NCI-H1105 (cell line): ENCODE measurements at regions not wholly inside any gene's neighbourhood (a gene's known extent, or its start where the extent isn't known, plus 50 kb on each side); places are given as distances from the start of the nearest gene placed in this dataset.

Experiments
- DNase-seq: peaks from one replicate; lab custom pipeline; 2025; lab: John Stamatoyannopoulos, UW

DNA sequence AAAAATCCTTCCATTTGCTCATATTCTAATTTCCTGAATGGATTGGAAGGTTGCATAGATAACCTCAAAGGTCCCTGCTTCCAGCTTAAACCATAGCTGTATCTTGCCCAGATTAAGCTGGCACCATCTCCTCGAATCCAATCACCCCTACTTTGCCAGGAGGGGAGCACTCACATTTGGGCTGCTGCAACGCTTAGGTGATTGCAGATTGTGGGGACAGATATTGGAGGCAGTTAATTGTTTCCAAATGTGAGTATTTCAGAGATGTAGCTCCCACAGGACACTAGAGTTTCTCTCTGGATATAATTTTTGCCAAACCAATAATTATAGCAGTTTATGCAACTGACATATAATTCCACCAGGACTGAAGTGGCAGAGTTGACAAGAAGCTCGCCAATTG, 53.5 kb upstream of the ACSL1 start:
- no peak for DNase-seq

GRCh38 chr4:184882276-184882675, 56.5 kb upstream of the ACSL1 start:
- no peak for DNase-seq

DNA sequence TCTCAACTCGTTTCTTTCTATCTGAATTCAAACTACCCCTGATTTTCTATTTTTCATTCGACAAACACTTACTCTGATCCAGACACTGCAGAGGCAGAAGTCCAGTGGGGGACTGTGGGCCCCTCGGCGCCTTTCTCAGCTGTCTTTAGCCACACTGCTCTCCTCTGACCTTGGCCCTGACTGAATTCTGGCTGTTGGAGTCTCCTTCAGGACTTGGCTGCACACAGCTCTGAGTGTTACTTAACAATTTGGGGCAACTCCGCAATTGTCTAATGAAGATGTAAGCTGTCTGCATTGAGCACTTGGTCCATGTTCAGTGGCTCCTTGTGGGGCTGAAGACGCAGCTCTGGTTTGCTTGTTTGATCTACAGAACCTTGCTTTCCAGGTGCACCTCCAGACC, 57.3 kb upstream of the ACSL1 start:
- DNase-seq, result no peak

- DNase-seq, result no peak
Observed at GRCh38 chr4:184884883-184885282, 59.1 kb upstream of the ACSL1 start.

DNA sequence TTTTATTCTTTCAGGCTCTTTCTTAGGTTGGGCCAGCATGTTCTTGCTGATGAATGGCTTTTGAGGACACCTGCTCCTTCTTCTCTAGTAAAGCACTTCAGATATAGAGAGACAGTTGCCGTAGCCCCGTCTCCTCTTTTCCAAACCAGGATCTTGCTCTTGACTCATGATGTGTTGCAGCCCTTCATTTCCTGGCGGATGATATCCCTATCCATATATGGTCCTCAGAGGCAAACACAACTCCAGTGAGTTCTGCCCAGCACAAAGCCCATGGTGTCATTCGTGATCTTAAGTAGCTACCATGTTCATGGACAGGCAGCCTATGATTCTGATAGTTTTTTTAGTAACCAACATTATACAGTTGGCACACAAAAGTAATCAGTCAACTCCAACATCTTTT, 59.8 kb upstream of the ACSL1 start:
- no peak for DNase-seq

DNA sequence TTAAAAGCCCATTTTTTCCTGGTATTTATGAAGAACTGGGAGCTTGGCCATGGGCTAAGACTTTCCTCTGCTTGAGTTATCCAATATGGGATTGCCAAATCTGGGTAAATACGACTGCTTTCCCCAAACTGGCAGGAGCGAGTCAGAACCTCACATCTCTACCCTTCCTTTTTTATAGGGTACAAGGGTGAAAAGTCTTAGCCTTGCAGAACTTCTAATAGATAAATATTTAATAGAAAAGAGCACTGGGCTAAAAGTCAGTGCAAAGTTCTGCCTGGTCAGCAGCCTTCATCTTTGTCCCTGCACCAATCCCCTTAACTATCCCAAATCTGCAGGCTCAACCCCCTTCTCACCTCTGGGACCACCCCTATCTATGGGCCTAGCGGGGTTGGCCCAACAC, 61.6 kb upstream of the ACSL1 start:
- no peak for DNase-seq

- DNase-seq, result no peak
Observed at GRCh38 chr4:184887947-184888346, 62.2 kb upstream of the ACSL1 start.

- no peak for DNase-seq
Observed at GRCh38 chr4:184889666-184890335, 64.0 kb upstream of the ACSL1 start.

- DNase-seq, result no peak
Observed at GRCh38 chr4:184890499-184890898, 64.7 kb upstream of the ACSL1 start.

DNA sequence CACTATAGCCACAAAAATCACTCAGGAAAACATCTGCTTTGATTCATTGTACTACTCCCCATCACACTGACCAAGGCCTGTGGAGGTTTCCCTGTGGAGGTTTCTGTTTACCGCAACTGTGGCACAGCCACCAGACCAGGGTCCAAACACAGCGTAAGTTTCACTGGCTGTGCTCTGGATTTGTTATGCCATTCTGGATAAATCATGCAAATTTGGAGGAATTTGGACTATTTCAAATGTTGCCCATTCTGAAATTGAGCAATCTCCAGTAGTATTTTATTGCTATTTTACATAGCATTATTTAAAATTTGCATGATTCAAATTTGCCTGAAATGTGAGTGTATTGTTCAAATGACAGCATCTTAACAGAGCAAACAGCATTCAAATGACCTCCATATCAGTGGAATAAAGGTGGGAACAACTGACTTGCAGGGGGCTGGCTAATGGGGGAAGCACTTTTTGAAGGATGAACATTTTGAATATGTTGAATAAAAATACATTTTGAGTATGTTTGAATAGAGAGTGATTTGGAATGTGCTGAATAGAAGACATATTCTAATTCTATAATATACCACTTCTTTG, 66.1 kb upstream of the ACSL1 start:
- DNase-seq, result no peak

DNA sequence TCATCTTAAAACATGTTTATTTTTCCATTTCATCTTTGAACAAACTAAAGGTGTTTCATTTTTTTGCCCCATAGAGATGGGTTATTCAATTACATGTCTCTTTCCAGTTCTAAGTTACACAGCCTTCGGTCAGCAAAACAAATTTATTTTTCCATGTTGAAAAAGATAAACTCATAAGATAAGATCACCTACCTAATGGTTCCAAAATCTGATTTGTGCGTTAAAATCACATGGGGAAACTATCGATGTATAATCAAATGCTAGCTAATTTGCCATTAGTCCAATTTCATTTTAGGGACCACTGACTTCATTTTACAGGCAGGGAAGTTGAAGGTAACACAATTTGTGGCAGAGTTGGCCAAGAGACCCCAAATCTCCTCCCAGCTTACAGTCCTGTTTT, 67.2 kb upstream of the ACSL1 start:
- no peak for DNase-seq

DNA sequence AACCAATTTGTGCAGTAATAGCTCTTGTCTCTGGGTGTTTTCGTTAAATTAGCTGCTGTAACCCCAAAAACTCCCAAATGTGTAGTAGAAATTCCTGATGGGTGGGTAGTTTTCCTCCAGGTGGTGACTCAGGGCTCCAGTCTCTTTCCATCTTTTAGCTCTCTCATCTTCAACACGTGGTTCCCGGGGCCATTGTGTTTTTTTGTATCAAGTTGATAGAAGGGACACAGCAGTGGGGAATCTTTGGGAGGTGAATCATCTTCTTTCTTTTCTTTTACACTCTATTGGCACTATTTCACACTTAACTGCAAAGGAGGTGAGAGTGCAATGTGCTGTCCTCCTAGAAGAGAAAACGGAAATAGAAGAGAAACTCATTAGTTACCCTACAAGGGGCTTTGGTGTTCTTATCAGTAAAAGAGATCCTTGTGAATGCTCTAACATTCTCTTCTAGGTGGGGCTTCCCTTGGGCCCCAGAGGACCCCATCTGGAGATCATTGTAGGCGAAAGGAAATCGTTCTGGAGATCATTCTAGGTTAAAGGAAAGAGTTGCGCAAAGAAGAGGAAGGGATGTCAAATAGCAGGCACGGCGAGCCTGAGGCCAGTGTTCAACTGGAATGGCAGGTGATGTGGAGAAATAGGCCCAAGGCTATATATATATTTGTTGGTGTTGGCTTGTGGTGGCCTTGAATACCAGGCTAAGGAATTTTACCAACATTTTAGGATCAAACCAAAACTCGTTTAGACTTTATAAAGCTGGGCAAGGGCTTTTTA, 68.2 kb upstream of the ACSL1 start:
- no peak for DNase-seq

GRCh38 chr4:184895012-184895695, 69.4 kb upstream of the ACSL1 start:
- DNase-seq, result no peak

DNA sequence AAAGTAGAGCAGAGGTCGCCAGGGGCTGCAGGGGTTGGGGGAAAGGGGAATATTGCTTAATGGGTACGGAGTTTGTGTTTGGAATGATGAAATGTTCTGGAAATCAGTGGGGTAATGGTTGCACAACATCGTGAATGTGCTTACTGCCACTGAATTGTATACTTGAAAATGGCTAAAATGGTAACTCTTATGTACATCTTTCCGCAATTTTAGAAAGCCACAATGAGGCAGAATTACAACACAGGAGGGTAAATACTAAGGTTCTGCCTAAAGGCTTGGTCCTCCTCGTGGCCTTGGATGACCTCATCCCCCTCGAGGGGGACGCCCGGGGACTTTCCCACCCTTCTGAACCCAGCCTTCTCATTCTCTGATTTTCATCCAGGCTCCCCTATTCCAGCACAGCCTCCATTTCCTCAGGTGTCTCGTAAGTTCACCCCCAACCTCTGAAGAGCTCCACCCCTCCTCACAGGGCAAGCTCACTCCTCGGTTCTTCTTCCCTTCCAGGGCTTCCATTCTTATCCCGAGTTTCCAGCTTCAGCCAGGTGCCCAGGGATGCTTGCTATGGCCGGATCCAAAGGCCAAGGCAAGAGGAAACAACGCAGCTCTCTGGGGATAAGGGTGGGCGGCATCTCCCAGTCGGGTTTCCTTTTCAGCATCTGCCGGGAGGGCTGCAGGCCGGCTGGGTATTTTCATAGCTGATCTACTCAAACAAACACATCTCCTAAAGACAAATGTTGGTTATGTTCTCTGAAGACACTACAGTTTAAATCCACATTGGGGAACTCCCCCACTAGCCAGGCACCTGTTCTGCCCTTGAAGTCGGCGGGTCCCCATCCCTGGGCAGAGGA, 71.3 kb upstream of the ACSL1 start:
- DNase-seq, result no peak

DNA sequence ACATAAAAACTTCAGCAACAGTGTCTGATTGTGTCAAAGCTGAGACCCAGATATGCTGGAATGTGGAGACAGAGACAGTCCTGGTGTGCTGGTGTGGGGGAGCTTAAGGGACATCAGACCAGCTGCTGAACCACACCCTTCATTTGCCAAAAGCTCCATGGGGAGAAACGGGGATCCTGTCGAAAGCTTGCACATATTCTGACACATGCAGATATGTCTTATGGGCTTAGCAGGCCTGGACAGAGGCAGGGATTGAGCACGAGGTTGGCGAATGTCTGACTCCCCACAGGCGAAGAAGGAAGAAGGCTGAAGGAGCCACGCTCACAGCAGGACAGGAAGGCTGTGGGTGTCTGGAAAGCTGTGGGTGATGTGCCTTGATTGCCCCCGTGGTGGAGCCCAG, 72.1 kb upstream of the ACSL1 start:
- DNase-seq, result no peak

DNA sequence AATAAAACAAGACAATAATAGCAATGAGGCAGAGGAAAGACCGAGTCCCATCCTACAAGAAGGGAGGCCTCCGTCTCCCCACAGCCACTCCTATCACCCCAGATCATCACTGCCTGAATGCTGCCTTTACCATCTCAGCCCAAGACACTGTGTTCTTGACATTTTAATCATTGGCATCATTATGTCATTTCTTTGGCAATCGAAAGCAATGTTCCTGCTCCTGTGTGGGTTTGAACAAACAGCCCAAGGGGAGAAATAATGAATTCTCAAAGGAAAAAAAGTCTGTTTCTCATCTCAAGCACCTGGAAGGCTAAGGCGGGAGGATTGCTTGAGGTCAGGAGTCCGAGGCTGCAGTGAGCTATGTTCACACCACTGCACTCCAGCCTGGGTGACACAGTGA, 73.0 kb upstream of the ACSL1 start:
- DNase-seq, result no peak

- no peak for DNase-seq
Observed at GRCh38 chr4:184899261-184900134, 73.7 kb upstream of the ACSL1 start.

DNA sequence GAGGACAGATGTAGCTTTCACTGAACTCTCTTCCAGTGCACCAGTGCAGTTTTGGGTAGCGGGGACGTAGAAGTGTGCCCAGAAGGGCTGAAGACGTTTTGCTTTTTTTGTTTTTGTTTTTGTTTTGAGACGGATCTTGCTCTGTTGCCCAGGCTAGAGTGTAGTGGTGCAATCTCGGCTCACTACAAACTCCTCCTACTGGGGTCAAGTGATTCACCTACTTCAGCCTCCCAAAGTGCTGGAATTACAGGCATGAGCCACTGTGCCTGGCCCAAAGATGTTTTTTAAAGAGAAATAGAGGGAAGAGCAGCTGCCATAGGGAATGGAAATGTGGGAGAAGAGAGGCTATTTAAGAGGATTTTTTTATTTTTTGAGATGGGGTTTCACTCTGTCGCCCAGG, 74.4 kb upstream of the ACSL1 start:
- no peak for DNase-seq

- DNase-seq, result no peak
Observed at GRCh38 chr4:184902550-184902949, 76.8 kb upstream of the ACSL1 start.

DNA sequence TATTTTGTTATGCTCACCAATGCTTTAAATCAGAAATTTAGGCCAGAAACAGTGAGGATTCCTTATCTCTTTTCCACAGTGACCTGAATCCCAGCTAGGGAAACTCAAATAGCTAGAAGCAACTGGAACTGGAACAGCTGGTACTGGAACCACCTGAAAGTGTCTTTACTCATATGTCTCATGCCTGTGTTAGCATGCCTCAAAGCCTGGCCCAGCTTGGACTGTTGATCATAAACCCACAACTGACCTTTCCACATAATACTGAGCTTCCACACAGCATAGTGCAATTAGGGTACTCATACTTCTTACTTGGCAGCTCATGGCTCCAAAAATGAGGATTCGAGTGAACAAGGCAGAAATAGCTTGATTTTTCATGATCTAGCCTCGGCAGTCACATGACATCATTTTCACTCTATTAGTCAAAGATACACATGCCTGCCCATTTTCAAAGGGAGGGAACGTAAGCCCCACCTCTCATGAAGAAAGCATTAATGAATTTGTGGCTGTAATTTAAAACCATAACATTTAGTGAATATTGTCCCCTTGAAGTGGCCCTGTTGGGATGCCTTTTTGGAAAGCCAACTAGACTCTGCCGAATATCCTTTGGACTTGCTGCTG, 80.8 kb upstream of the ACSL1 start:
- no peak for DNase-seq

DNA sequence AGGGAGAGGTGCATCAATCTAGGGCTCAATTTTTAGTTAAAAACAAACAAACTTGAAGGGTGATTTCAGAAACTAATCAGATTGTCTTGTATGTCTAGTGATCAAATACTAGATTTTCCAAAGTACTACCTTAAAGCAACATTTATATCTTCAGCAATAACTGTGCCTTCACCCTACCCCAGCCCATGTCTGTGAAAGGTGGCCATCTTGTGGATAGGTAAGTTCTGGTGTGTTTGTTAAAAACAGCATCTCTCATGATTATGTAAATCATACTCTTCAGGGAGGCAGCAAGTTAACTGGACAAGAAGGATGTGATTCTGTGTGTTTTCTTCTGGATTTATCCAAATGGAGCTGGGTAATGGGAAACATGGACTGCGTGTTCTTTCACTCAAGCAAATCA, 81.4 kb upstream of the ACSL1 start:
- DNase-seq, result no peak
